Thyroid gland (tissue), 4 donors: ENCODE measurements at regions not wholly inside any gene's neighbourhood (a gene's known extent, or its start where the extent isn't known, plus 50 kb on each side); places are given as distances from the start of the nearest gene placed in this dataset.

Experiments used
- CTCF ChIP-seq, 6 experiments: fragments of 200-600 bp in 3 of 6; fragments of 450-650 bp in 3 of 6; sonication (generic) in 3 of 6; IDR thresholded peaks; one replicate each; pipeline ENCODE4 v1.5.1; 2016 to 2019; ENCODE audit warnings: antibody characterized with exemption in 6 of 6, mild to moderate bottlenecking in 2 of 6, inconsistent platforms in 1 of 6, moderate library complexity in 1 of 6
- POLR2A ChIP-seq, 2 donors: fragments of 450-650 bp; IDR thresholded peaks; one replicate each; pipeline ENCODE4 v1.6.1; 2017; ENCODE audit warnings: antibody characterized with exemption in 2 of 2, mild to moderate bottlenecking in 2 of 2, moderate library complexity in 1 of 2

GRCh38 chr20:19861147-19861759, 103.2 kb downstream of the RIN2 start:
- TF ChIP-seq CTCF (IDR thresholded peaks at IDR 0.05) (no peak), POLR2A (IDR thresholded peaks at IDR 0.05) (no peak)
